ENCODE measurements at regions not wholly inside any gene's neighbourhood (a gene's known extent, or its start where the extent isn't known, plus 50 kb on each side); places are given as distances from the start of the nearest gene placed in this dataset.

DNA sequence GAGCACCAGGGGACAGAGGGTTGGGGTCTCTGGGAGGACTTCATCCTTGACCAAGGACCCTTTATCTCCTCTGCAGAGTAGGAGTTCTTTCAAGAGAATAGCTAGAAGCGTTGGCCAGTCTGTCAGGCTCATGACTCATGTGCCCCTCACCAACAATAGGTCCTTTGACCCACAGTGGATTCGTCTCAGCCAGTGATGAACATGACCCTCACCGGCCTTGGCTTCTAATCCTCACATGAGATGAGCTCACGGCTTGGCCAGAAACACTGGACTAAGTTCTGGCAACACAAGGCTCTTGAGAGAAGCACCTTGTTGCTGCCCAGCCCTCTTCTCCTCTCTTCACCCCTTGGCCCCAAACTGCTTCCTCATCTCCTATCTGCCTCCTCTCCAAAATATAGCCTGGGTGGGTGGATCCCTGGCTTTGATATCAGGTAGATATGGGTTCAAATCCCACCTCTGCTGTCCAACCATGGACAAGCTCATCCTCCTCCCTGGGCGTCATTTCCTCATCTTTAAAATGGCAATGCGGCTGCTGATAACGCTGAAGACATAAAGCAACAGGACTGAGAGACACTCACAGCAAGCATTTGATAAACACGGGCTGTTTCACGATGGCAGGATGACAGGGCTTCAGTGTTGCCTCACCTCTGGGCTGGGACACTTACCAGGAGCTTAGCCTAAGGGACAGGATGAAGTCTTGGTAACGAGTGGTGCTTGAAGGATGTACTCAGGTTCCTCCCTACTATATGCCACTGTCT, 446.7 kb upstream of the PROK2 start:
- Mint-ChIP-seq H3K9me3 (peaks cover 4% of the 10 kb centered on the region), H3K36me3 (ENCODE audit: low read depth) (no peaks in the 10 kb centered on the region), H3K27ac (no peak overlapping the region), H3K27me3 (peaks cover 7% of the 10 kb centered on the region), H3K4me1 (no peaks in the 10 kb centered on the region), H3K4me3 (no peak overlapping the region)
- no peak for ATAC-seq (replicated peaks)

DNA sequence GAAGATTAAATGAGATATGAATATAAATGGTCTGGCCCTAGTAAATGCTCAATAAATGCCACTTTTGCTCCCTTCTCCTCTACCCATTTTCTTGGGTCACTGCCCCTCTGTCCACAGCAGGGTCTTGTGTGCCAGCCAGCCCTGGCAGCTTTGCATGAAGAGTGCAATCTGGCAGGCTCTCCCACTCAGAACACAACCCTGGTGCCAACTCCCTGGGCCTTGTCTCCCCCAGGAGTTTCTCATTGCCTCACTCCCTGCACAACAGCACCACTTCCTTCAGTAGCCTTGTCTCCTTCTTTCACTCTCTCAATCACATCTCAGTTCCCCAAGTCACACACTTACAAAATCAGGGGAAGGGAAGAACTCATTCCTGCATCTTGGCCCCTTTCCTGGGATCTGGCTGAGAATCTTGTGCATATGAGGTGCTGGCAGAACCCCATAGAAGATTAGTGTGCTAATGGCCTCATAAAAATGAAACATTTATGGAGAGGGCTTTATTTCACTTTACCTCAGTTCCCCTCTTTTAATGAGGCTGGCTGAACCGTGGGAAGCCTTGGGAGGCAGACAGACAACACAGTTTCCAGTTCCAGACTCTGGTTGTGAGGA, 445.9 kb upstream of the PROK2 start:
- Mint-ChIP-seq H3K9me3 (peaks cover 9% of the 10 kb centered on the region), H3K27me3 (peaks cover 7% of the 10 kb centered on the region), H3K36me3 (ENCODE audit: low read depth) (no peaks in the 10 kb centered on the region)

GRCh38 chr3:72229952-72230351, 445.0 kb upstream of the PROK2 start:
- no peak overlapping the region for H3K4me3 Mint-ChIP-seq
- H3K36me3 Mint-ChIP-seq (ENCODE audit: low read depth), result no peaks in the 10 kb centered on the region
- peaks cover 7% of the 10 kb centered on the region for H3K27me3 Mint-ChIP-seq
- peaks cover 19% of the 10 kb centered on the region for H3K9me3 Mint-ChIP-seq
- no peak overlapping the region for H3K27ac Mint-ChIP-seq
- no peak for ATAC-seq (replicated peaks)
- no peaks in the 10 kb centered on the region for H3K4me1 Mint-ChIP-seq

More for the DNA sequence above, 445.9 kb upstream of the PROK2 start:
- no peaks in the 10 kb centered on the region for H3K4me1 Mint-ChIP-seq
- no peak overlapping the region for H3K4me3 Mint-ChIP-seq
- H3K27ac Mint-ChIP-seq, result no peak overlapping the region
- no peak for ATAC-seq (replicated peaks)

DNA sequence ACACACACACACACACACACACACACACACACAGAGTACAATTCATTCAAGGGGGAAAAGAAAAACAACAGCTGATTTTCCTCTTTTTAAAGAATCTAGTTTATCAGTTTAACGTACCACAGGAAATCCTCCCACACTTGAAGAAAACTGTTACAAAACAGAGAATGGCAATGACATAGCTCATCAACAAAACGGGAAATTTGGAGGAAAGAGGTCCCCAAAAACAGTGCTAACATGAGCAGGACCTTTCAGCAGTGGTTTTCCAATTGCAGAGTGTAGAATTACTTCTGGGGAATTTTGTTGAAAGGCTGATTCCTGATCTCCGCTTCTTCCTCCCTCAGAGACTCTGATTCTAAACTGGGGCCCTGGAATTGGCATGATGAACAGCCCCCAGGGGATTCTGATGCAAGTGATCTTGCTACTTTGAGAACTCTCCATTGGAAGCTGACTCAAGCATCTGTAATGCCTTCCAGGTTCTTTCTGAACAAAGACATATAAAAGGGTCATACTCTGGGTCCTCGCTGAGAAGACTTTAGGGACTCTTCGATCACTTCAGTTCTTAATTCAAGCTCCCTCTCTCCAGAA, 442.6 kb upstream of the PROK2 start:
- Mint-ChIP-seq H3K27ac (no peak overlapping the region), H3K27me3 (peaks cover 4% of the 10 kb centered on the region), H3K4me1 (no peaks in the 10 kb centered on the region), H3K9me3 (peaks cover 27% of the 10 kb centered on the region), H3K4me3 (no peak overlapping the region), H3K36me3 (ENCODE audit: low read depth) (no peaks in the 10 kb centered on the region)
- ATAC-seq (replicated peaks), result no peak

DNA sequence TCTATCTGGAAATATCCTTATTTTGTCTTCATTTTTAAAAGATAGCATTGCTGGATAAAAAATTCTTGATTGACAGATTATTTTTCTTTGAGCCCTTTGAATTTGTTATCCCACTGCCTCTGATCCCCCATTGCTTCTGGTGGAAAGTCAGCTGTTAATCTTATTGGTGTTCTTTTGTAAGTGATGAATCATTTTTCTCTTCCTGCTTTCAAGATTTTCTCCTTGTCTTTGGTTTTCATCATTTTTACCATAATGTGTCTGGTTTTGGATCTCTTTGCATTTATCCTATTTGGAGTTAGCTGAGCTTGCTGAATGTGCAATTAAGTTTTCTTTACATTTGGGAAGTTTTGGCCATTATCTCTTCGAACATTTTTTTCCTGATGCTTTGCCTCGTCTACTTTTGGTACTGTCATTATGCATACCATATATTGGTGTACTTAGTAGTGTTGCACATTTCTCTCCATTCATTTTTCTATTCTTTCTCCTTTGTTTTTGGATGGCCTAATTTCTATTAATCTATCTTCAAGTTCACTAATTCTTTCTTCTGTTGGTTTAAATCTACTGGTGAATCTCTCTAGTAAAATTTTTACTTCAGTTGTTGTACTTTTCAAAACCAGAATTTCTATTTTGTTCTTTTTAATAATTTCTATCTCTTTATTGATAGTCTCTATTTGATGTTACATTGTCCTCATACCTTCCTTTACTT, 440.0 kb upstream of the PROK2 start:
- no peak overlapping the region for H3K4me3 Mint-ChIP-seq

GRCh38 chr3:72223628-72224027, 438.7 kb upstream of the PROK2 start:
- Mint-ChIP-seq H3K36me3 (ENCODE audit: low read depth) (no peaks in the 10 kb centered on the region), H3K27me3 (peaks cover 3% of the 10 kb centered on the region), H3K9me3 (peaks cover 27% of the 10 kb centered on the region), H3K27ac (no peak overlapping the region), H3K4me1 (no peaks in the 10 kb centered on the region), H3K4me3 (no peak overlapping the region)
- ATAC-seq (replicated peaks), result no peak

More for the DNA sequence above, 440.0 kb upstream of the PROK2 start:
- Mint-ChIP-seq H3K27ac (no peak overlapping the region), H3K9me3 (peaks cover 27% of the 10 kb centered on the region), H3K36me3 (ENCODE audit: low read depth) (no peaks in the 10 kb centered on the region), H3K4me1 (no peaks in the 10 kb centered on the region), H3K27me3 (peaks cover 3% of the 10 kb centered on the region)
- ATAC-seq (replicated peaks), result no peak

GRCh38 chr3:72223116-72223515, 438.2 kb upstream of the PROK2 start:
- Mint-ChIP-seq H3K4me3 (no peak overlapping the region), H3K9me3 (peaks cover 27% of the 10 kb centered on the region), H3K4me1 (no peaks in the 10 kb centered on the region), H3K27me3 (peaks cover 3% of the 10 kb centered on the region), H3K36me3 (ENCODE audit: low read depth) (no peaks in the 10 kb centered on the region), H3K27ac (no peak overlapping the region)
- no peak for ATAC-seq (replicated peaks)

GRCh38 chr3:72222410-72222809, 437.5 kb upstream of the PROK2 start:
- no peak for ATAC-seq (replicated peaks)
- Mint-ChIP-seq H3K4me1 (no peaks in the 10 kb centered on the region), H3K36me3 (ENCODE audit: low read depth) (no peaks in the 10 kb centered on the region), H3K9me3 (peaks cover 27% of the 10 kb centered on the region), H3K27ac (no peak overlapping the region), H3K4me3 (no peak overlapping the region), H3K27me3 (peaks cover 3% of the 10 kb centered on the region)

- Mint-ChIP-seq H3K9me3 (peaks cover 19% of the 10 kb centered on the region), H3K4me1 (no peaks in the 10 kb centered on the region), H3K4me3 (no peak overlapping the region), H3K27me3 (peaks cover 7% of the 10 kb centered on the region), H3K36me3 (ENCODE audit: low read depth) (no peaks in the 10 kb centered on the region), H3K27ac (no peak overlapping the region)
- no peak for ATAC-seq (replicated peaks)
Measured at GRCh38 chr3:72220946-72221345, 436.0 kb upstream of the PROK2 start.

DNA sequence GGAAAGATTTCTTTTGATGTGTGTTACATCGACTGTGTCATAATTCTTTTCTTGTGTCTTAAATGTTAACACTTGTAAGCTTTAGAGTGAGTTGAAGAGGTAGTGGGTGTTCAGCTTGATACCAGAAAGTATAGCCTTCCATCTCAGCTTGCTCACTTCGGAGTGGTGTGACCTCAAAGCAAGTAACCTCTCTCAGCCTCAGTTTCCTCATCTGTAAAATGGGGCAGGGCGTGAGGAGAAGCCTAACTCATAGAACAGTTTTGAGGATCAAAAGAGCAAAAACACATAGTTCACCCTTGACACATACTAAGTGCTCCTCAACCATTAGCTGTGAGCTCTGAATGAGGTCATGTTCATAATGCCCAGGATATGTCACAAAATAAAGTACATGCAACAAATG, 434.8 kb upstream of the PROK2 start:
- Mint-ChIP-seq H3K27me3 (peaks cover 7% of the 10 kb centered on the region), H3K9me3 (peaks cover 7% of the 10 kb centered on the region), H3K36me3 (ENCODE audit: low read depth) (no peaks in the 10 kb centered on the region), H3K27ac (no peak overlapping the region), H3K4me3 (no peak overlapping the region), H3K4me1 (no peaks in the 10 kb centered on the region)
- ATAC-seq (replicated peaks), result no peak

DNA sequence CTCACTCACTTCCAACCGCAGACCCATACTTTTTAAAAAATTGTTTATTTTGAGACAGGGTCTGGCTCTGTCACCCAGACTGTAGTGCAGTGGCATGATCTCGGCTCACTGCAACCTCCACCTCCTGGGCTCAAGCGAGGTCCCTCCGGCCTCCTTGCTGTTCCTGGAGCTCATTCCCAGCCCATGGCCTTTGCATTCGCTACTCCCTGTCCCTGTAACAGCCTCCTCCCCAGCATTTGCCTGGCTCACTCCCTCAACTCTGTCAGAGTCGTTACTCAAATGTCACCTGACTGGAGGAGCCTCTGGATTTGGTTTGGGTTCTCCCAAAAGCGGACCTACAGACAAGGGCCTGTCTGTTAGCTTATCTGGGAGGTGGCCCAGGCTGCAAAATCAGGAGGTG, 432.6 kb upstream of the PROK2 start:
- Mint-ChIP-seq H3K36me3 (ENCODE audit: low read depth) (no peaks in the 10 kb centered on the region), H3K4me3 (no peak overlapping the region), H3K27ac (no peak overlapping the region), H3K9me3 (no peaks in the 10 kb centered on the region), H3K4me1 (no peaks in the 10 kb centered on the region), H3K27me3 (peaks cover 7% of the 10 kb centered on the region)
- ATAC-seq (replicated peaks), result no peak

DNA sequence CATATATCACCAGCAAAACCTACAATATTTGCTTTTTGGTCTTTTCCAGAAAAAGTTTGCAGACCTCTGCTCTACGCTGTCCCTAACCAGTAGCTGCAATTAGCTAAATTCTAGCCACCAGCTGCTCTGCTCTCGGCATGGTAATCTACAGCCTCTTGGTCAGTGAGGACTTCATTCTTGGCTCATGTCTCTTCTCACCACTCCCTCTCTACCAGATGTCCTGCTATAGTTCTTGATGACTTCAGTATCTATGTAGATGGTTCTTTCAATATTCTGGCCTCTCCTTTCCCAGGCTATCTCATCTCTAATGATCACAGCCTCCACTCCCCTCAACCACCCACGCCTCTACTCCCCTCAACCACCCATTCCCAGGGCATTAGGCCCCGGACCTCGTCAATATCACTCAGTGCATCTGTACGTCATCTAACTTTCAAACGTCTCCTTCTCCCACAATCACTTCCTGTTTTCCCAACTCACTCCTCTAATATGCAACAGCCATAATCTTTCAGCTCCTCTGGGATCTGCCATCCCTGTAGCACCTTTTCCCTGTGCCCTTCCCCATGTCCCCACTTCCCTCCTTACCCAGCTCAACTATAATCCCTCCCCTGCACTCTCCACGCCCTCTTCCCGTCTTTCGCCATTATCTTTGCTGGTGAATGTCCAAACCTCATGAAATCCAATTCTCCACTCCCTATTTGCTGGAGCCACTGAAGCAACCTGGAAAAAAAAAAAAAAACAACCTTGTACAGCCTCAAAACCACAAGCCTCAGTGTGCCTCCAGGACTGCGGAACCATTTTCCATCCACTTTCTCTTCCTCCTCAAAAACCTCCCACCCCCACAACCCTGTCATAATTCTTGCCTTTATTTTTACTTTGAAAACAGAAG, 429.4 kb upstream of the PROK2 start:
- no peak overlapping the region for H3K4me3 Mint-ChIP-seq
- peaks cover 4% of the 10 kb centered on the region for H3K27me3 Mint-ChIP-seq
- H3K36me3 Mint-ChIP-seq (ENCODE audit: low read depth), result no peaks in the 10 kb centered on the region
- no peaks in the 10 kb centered on the region for H3K4me1 Mint-ChIP-seq
- H3K9me3 Mint-ChIP-seq, result no peaks in the 10 kb centered on the region
- H3K27ac Mint-ChIP-seq, result no peak overlapping the region
- ATAC-seq (replicated peaks), result no peak

DNA sequence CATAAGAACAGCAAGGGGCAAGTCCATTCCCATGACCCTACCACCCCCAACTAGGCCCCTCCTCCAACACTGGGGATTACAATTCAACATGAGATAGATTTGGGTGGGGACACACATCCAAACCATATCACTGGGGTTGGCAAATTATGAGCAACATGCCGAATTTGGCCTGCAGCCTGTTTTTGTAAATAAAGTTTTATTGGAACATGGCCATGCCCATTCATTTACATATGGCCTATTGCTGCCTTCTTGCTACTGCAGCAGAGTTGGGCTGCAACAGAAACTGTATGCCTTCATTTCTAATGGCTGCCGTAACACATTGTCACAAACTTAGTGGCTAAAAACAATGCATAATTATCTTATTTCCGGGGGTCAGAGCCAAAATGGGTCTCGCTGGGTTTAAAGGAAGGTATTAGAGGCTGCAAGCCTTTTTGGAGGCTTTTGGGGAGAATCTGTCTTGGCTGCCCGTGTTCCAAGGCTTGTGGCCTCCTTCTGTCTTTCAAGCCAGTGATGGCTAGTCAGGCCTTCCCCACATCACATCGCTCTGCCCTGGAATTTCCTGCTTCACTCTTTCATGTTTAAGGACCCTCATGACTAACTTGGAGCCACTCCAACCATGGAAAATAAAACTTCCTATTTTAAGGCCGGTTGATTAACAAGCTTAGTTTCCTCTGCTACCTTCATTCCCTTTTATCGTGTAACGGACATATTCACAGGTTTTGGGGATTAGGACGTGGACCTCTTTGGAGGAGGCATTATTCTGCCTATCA, 428.5 kb upstream of the PROK2 start:
- no peaks in the 10 kb centered on the region for H3K4me1 Mint-ChIP-seq
- peaks cover 9% of the 10 kb centered on the region for H3K27me3 Mint-ChIP-seq
- H3K4me3 Mint-ChIP-seq, result no peak overlapping the region
- no peak overlapping the region for H3K27ac Mint-ChIP-seq
- no peaks in the 10 kb centered on the region for H3K9me3 Mint-ChIP-seq
- ATAC-seq (replicated peaks), result no peak
- H3K36me3 Mint-ChIP-seq (ENCODE audit: low read depth), result no peaks in the 10 kb centered on the region

Data from activated T-helper 17 cell treated with anti-CD3 and anti-CD28 coated beads, Interleukin-2, amount 50 U/mL, for 72 hours (primary cell).